Head of caudate nucleus (tissue), 42 donors: ENCODE measurements at regions not wholly inside any gene's neighbourhood (a gene's known extent, or its start where the extent isn't known, plus 50 kb on each side); places are given as distances from the start of the nearest gene placed in this dataset.
A peak's percentile ranks its signal among the peaks of the same experiment; 100 is the strongest.

Experiments used
- DNase-seq, 42 donors: peaks; one replicate each; pipeline versions ENCODE4 v3.0.0 to v3.0.0-alpha.2; 2020 to 2021; ENCODE audit warnings: mixed read lengths in 7 of 42
- intact Hi-C: fragments of 100-400 bp; cut with DNase I; formaldehyde crosslinking; loops from one replicate; pipeline ENCODE4 v1.15.0; 2022

GRCh38 chr5:8033261-8033660 lies 164.3 kb downstream of the MTRR start:
- intact Hi-C loops: no loop called here

GRCh38 chr5:8034852-8035251 lies 165.9 kb downstream of the MTRR start:
- DNase-seq: no peak
- intact Hi-C loops: no loop called here

More at GRCh38 chr5:8033261-8033660, 164.3 kb downstream of the MTRR start:
- DNase-seq: peak in 8 of 42 donors; percentile 7 to 62 (median 28)

GRCh38 chr5:8048920-8049319 lies 180.0 kb downstream of the MTRR start:
- intact Hi-C loops: no loop called here
- no peak for DNase-seq

- intact Hi-C loops: no loop called here
- no peak for DNase-seq
These were observed 181.7 kb downstream of the MTRR start for GRCh38 chr5:8050616-8051175.

- intact Hi-C loops: no loop called here
- no peak for DNase-seq
These were observed 184.3 kb downstream of the MTRR start for GRCh38 chr5:8053270-8053669.

GRCh38 chr5:8057769-8058168 lies 188.8 kb downstream of the MTRR start:
- DNase-seq: no peak
- intact Hi-C loops: no loop called here

- DNase-seq: no peak
These were observed 189.8 kb downstream of the MTRR start for GRCh38 chr5:8058616-8059190.

GRCh38 chr5:8059337-8059736 lies 190.4 kb downstream of the MTRR start:
- intact Hi-C loops: no loop called here

More at GRCh38 chr5:8058616-8059190, 189.8 kb downstream of the MTRR start:
- intact Hi-C loops: no loop called here

GRCh38 chr5:8060235-8060952 lies 191.4 kb downstream of the MTRR start:
- no peak for DNase-seq
- intact Hi-C loops: no loop called here

More at GRCh38 chr5:8059337-8059736, 190.4 kb downstream of the MTRR start:
- no peak for DNase-seq

GRCh38 chr5:8060953-8061429 lies 192.0 kb downstream of the MTRR start:
- intact Hi-C loops: no loop called here
- peak in 21 of 42 donors; percentile 7 to 51 (median 20) for DNase-seq

- no peak for DNase-seq
- intact Hi-C loops: no loop called here
These were observed 193.6 kb downstream of the MTRR start for GRCh38 chr5:8062521-8062920.

- no peak for DNase-seq
- intact Hi-C loops: no loop called here
These were observed 199.1 kb downstream of the MTRR start for GRCh38 chr5:8068078-8068477.

GRCh38 chr5:8070138-8070537 lies 201.2 kb downstream of the MTRR start:
- intact Hi-C loops: no loop called here
- DNase-seq: no peak

- intact Hi-C loops: no loop called here
These were observed 210.1 kb downstream of the MTRR start for GRCh38 chr5:8079056-8079455.

GRCh38 chr5:8081179-8081578 lies 212.2 kb downstream of the MTRR start:
- intact Hi-C loops: no loop called here
- no peak for DNase-seq

More at GRCh38 chr5:8079056-8079455, 210.1 kb downstream of the MTRR start:
- no peak for DNase-seq

GRCh38 chr5:8093669-8094068 lies 224.7 kb downstream of the MTRR start:
- intact Hi-C loops: no loop called here
- no peak for DNase-seq

- no peak for DNase-seq
- intact Hi-C loops: no loop called here
These were observed 225.4 kb downstream of the MTRR start for GRCh38 chr5:8094304-8094703.

GRCh38 chr5:8097146-8097545 lies 228.2 kb downstream of the MTRR start:
- intact Hi-C loops: no loop called here

GRCh38 chr5:8098081-8098480 lies 229.1 kb downstream of the MTRR start:
- no peak for DNase-seq
- intact Hi-C loops: no loop called here

More at GRCh38 chr5:8097146-8097545, 228.2 kb downstream of the MTRR start:
- no peak for DNase-seq

- intact Hi-C loops: no loop called here
- no peak for DNase-seq
These were observed 233.8 kb downstream of the MTRR start for GRCh38 chr5:8102714-8103113.
